Heart right ventricle (tissue), 16 donors: ENCODE measurements at regions not wholly inside any gene's neighbourhood (a gene's known extent, or its start where the extent isn't known, plus 50 kb on each side); places are given as distances from the start of the nearest gene placed in this dataset.
"Not testable (repeated sequence)": the region's sequence is repeated elsewhere in the genome, so short reads cannot be mapped to it uniquely, and the experiment has no call there.

Source experiments
- ATAC-seq, 8 donors: fragments of 200-7000 bp; cut with Tn5 transposase; one replicate each; pipeline ENCODE4 v1.9.1; 2020; ENCODE audit warnings: mild to moderate bottlenecking in 8 of 8, moderate library complexity in 8 of 8, moderate number of reproducible peaks in 1 of 8
- DNase-seq, 2 donors: peaks; one replicate each; pipeline ENCODE4 v3.0.0-alpha.2; 2020
- H3K27ac ChIP-seq, 10 donors: fragments of 200-600 bp; sonication (generic) in 2 of 10; one replicate each; pipeline versions ENCODE4 v1.5.0 to v1.8.0; 2020 to 2022; ENCODE audit warnings: mild to moderate bottlenecking in 3 of 10
- H3K27me3 ChIP-seq, 7 donors: fragments of 200-600 bp; one replicate each; pipeline ENCODE4 v1.8.0; 2021 to 2022; ENCODE audit warnings: mild to moderate bottlenecking in 2 of 7
- H3K36me3 ChIP-seq, 9 donors: fragments of 200-600 bp; sonication (generic) in 1 of 9; one replicate each; pipeline versions ENCODE4 v1.5.0 to v1.8.0; 2020 to 2022; ENCODE audit warnings: mild to moderate bottlenecking in 2 of 9
- H3K4me1 ChIP-seq, 9 donors: fragments of 200-600 bp; sonication (generic) in 1 of 9; one replicate each; pipeline versions ENCODE4 v1.5.0 to v1.8.0; 2020 to 2022; ENCODE audit warnings: mild to moderate bottlenecking in 4 of 9
- H3K4me3 ChIP-seq, 10 donors: fragments of 200-600 bp; sonication (generic) in 2 of 10; one replicate each; pipeline versions ENCODE4 v1.5.0 to v1.8.0; 2020 to 2022; ENCODE audit warnings: mild to moderate bottlenecking in 7 of 10, moderate library complexity in 2 of 10
- H3K9me3 ChIP-seq, 11 donors: fragments of 200-600 bp in 10 of 11; sonication (generic) in 2 of 11; one replicate each; pipeline versions ENCODE4 v1.5.0 to v1.8.0; 2013 to 2022; ENCODE audit warnings: mild to moderate bottlenecking in 2 of 11, control low read depth in 1 of 11, moderate library complexity in 1 of 11
- CTCF ChIP-seq, 9 donors: fragments of 200-600 bp; sonication (generic) in 2 of 9; IDR thresholded peaks; one replicate each; pipeline versions ENCODE4 v1.5.0 to v1.8.0; 2021 to 2022; ENCODE audit warnings: antibody characterized with exemption in 9 of 9, mild to moderate bottlenecking in 5 of 9, moderate library complexity in 1 of 9
- WGBS, 2 donors: extraction: QIAGEN DNeasy Blood & Tissue Kit; methylation state at CpG; one replicate each; pipeline ENCODE4 v1.1.7; 2013; ENCODE audit warnings: inconsistent platforms in 1 of 2; 5-methylcytosine and 5-hydroxymethylcytosine counted together
- intact Hi-C, 10 donors: fragments of 100-400 bp; cut with DNase I; formaldehyde crosslinking; loops; one replicate each; pipeline versions ENCODE4 v1.11.1 to v1.14.2; 2022
- donor health status: Arrhythmogenic right ventricular cardiomyopathy.
- donor health status: ischemic (EF 13 %, LVEDD 7.1; RV severe dilation, severe dysfunction).
- donor health status: healthy with polysubstance abuse.
- donor health status: DM: no; HTN: yes; CAD: no.
- donor health status: DM: no; HTN: no; CAD: no.
- donor health status: ischemic (EF 25% LVEDD 6.9; RV normal size, moderate dysfunction).
- donor health status: ischemic (EF 25% LVEDD 5.7; RV mildly dilated, moderate dysfunction).
- donor health status: healthy.
- donor health status: DM: yes; HTN: yes; CAD: no.
- donor health status: Ischemic cardiomyopathy.
- donor health status: ischemic (EF 35%, LVEDD 5.7; RV mildly dilated, moderate dysfunction).
- donor health status: nonischemic (EF 11% LVEDD 7.7; RV severe dilation, severe dysfunction).
- donor health status: DM: yes; HTN: yes; CAD: no.
- donor health status: PGD.
- donor health status: ischemic (EF 29% LVEDD 5.4; RV normal size, mild dysfunction).
- donor health status: nonischemic (EF 23%, LVEDD 6.1; RV moderate dilation, normal function).

DNA sequence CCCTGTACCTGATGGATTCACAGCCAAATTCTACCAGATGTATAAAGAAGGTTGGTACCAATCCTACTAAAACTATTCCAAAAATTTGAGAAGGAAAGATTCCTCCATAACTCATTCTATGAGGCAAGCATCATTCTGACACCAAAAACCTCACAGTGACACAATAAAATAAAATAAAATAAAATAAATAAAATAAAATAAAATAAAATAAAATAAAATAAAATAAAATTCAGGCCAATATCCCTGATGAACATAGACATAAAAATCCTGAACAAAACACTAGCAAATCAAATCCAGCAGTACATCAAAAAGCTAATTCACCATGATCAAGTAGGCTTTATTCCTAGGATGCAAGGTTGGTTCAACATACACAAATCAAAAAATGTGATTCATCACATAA, 108.1 kb downstream of the PROX1 start:
- H3K27ac ChIP-seq, H3K4me3 ChIP-seq, H3K4me1 ChIP-seq, intact Hi-C loops, H3K36me3 ChIP-seq, H3K9me3 ChIP-seq, DNase-seq, H3K27me3 ChIP-seq, ATAC-seq: not testable (repeated sequence)

GRCh38 chr1:214101246-214101645, 113.5 kb downstream of the PROX1 start:
- Histone ChIP-seq H3K27ac (no peak overlapping the region), H3K4me3 (no peak overlapping the region), H3K36me3 (no peaks in the 10 kb centered on the region), H3K27me3 (no peaks in the 10 kb centered on the region), H3K9me3 (peaks cover 0 to 13% (median 0%) of the 10 kb centered on the region in 11 donors), H3K4me1 (peaks cover 0 to 5% (median 0%) of the 10 kb centered on the region in 9 donors)
- intact Hi-C loops, result loop anchor here in 4 of 10 donors (10.0 kb wide), 3 partner anchors 46 to 116 kb away; partner anchors contain the start of gene PROX1 (in 1 of the 4)
- no peak for ATAC-seq
- 51 to 61% methylated on average over 2 of the region's 2 CpGs for WGBS, 2 donors
- DNase-seq, result no peak
- no peak for TF ChIP-seq CTCF (IDR thresholded peaks at IDR 0.05)

DNA sequence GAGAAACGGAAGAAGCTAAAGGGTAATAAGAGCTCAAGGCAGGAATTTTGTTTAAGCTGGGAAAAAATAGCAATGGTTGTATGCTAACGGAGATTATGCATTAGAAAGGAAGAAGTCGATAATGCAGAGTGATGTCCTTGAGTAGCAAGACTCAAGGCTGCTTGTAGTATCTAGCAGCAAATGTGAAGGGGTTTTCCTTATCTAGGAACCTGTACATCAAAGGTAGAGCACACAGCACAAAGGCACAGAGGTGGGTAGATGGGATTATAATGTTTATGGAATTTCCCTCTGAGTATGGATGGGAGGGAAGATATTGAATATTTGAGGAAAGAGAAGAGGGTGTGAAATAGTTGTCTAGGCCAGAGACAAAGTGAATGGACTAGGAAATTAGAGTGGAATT, 114.1 kb downstream of the PROX1 start:
- no peak overlapping the region for H3K27ac ChIP-seq
- no peak for TF ChIP-seq CTCF (IDR thresholded peaks at IDR 0.05)

GRCh38 chr1:214102907-214103306, 115.1 kb downstream of the PROX1 start:
- H3K4me1 ChIP-seq, result peaks cover 0 to 17% (median 7%) of the 10 kb centered on the region in 9 donors
- peaks cover 0 to 13% (median 0%) of the 10 kb centered on the region in 11 donors for H3K9me3 ChIP-seq
- no peaks in the 10 kb centered on the region for H3K36me3 ChIP-seq
- intact Hi-C loops, result loop anchor here in 4 of 10 donors (10.0 kb wide), 3 partner anchors 48 to 118 kb away; partner anchors contain the start of gene PROX1 (in 1 of the 4)
- no peak for TF ChIP-seq CTCF (IDR thresholded peaks at IDR 0.05)
- no peaks in the 10 kb centered on the region for H3K27me3 ChIP-seq
- H3K4me3 ChIP-seq, result no peak overlapping the region
- WGBS, 2 donors, result 41 to 63% methylated on average over 2 of the region's 2 CpGs
- no peak overlapping the region for H3K27ac ChIP-seq
- DNase-seq, result no peak
- no peak for ATAC-seq

More for the DNA sequence above, 114.1 kb downstream of the PROX1 start:
- Histone ChIP-seq H3K36me3 (no peaks in the 10 kb centered on the region), H3K27me3 (no peaks in the 10 kb centered on the region), H3K4me3 (no peak overlapping the region), H3K4me1 (peaks cover 0 to 10% (median 5%) of the 10 kb centered on the region in 9 donors), H3K9me3 (peaks cover 0 to 13% (median 0%) of the 10 kb centered on the region in 11 donors)
- DNase-seq, result no peak
- intact Hi-C loops, result loop anchor here in 4 of 10 donors (10.0 kb wide), 3 partner anchors 47 to 117 kb away; partner anchors contain the start of gene PROX1 (in 1 of the 4)
- WGBS, 2 donors, result 88 to 89% methylated on average over 3 of the region's 3 CpGs
- no peak for ATAC-seq

GRCh38 chr1:214103778-214104177, 116.0 kb downstream of the PROX1 start:
- ATAC-seq (no peak), DNase-seq (no peak)
- no peaks in the 10 kb centered on the region for H3K36me3 ChIP-seq
- H3K27ac ChIP-seq, result no peak overlapping the region
- WGBS, 2 donors, result 92 to 96% methylated on average over 2 of the region's 2 CpGs
- peaks cover 0 to 13% (median 0%) of the 10 kb centered on the region in 11 donors for H3K9me3 ChIP-seq
- no peak overlapping the region for H3K4me3 ChIP-seq
- no peak for TF ChIP-seq CTCF (IDR thresholded peaks at IDR 0.05)
- no peaks in the 10 kb centered on the region for H3K27me3 ChIP-seq
- intact Hi-C loops, result loop anchor here in 4 of 10 donors (10.0 kb wide), 3 partner anchors 49 to 119 kb away; partner anchors contain the start of gene PROX1 (in 1 of the 4)
- peaks cover 0 to 26% (median 13%) of the 10 kb centered on the region in 9 donors for H3K4me1 ChIP-seq
